K562 (cell line): ENCODE measurements at regions not wholly inside any gene's neighbourhood (a gene's known extent, or its start where the extent isn't known, plus 50 kb on each side); places are given as distances from the start of the nearest gene placed in this dataset.

Experiments
- ATAC-seq: fragments of 200-7000 bp; cut with Tn5 transposase; 3 replicates; pipeline ENCODE4 v1.9.1; 2020; ENCODE audit warnings: moderate library complexity
- BruUV-seq: library from RNA; stranded (reverse); fragments of 400-500 nt; replicated peaks from 2 replicates; lab custom pipeline; 2021; lab: Mats Ljungman, UMichigan
- CTCF ChIA-PET: fragments of 300-600 bp; formaldehyde crosslinking; extraction: SDS; loops from one replicate; lab custom pipeline; 2021; ENCODE audit warnings: low intra/inter-chr PET ratio; lab: Yijun Ruan, JAX
- POLR2A ChIA-PET: fragments of 300-600, 350-650 bp; sonication (Branson Sonifier 250); formaldehyde crosslinking; extraction: SDS; loops from one replicate; lab custom pipeline; 2021; ENCODE audit warnings: antibody characterized with exemption, inconsistent platforms; lab: Yijun Ruan, JAX
- DNase-seq, 4 experiments: peaks; one replicate each; pipeline versions ENCODE4 v3.0.0 to v3.0.0-alpha.2; 2011 to 2018; ENCODE audit warnings: low spot score in 3 of 4, mixed read lengths in 3 of 4; ENCODE audit errors: extremely low read depth in 1 of 4
- FAIRE-seq: peaks from 2 replicates; lab custom pipeline; 2011; peaks lifted over from hg19 to GRCh38; lab: Jason Lieb, UNC
- H2AFZ ChIP-seq: 2 replicates; pipeline ENCODE4 v1.6.0; 2011; ENCODE audit warnings: low read depth, low read length, control low read depth, inconsistent platforms
- H3K27ac ChIP-seq: fragments of 200-600 bp; 3 replicates; pipeline ENCODE4 v1.8.0; 2011; ENCODE audit warnings: low read depth, mild to moderate bottlenecking, control low read depth, inconsistent platforms, low read length, moderate library complexity, mixed read lengths; ENCODE audit errors: extremely low read depth
- H3K27me3 ChIP-seq, 2 experiments: fragments of 300-600 bp in 1 of 2; 2 replicates in 1 of 2; 3 replicates in 1 of 2; pipeline versions ENCODE4 v1.6.0 to v1.8.0; 2011; ENCODE audit warnings: inconsistent platforms in 2 of 2, low read length in 2 of 2, mild to moderate bottlenecking in 1 of 2, mixed read lengths in 1 of 2, moderate library complexity in 1 of 2; ENCODE audit not compliant: control insufficient read depth in 2 of 2, insufficient read depth in 2 of 2
- H3K36me3 ChIP-seq: fragments of 300-600 bp; 3 replicates; pipeline ENCODE4 v1.8.0; 2011; ENCODE audit warnings: mild to moderate bottlenecking, low read length, inconsistent platforms; ENCODE audit not compliant: control insufficient read depth, insufficient read depth
- H3K4me1 ChIP-seq, 2 experiments: fragments of 200-600 bp in 1 of 2; replicated peaks in 1 of 2; 2 replicates in 1 of 2; 3 replicates in 1 of 2; pipeline versions ENCODE4 v1.5.1 to v1.8.0; 2011; ENCODE audit warnings: inconsistent platforms in 2 of 2, low read length in 2 of 2, mild to moderate bottlenecking in 1 of 2, mixed read lengths in 1 of 2, moderate library complexity in 1 of 2; ENCODE audit not compliant: control insufficient read depth in 2 of 2, insufficient read depth in 2 of 2
- H3K4me2 ChIP-seq: 2 replicates; pipeline ENCODE4 v1.6.1; 2011; ENCODE audit warnings: low read length, control low read depth, inconsistent platforms, mixed read lengths; ENCODE audit not compliant: insufficient read depth
- H3K4me3 ChIP-seq: fragments of 200-600 bp; sonication (generic), shearing (Covaris generic); 2 replicates; pipeline ENCODE4 v1.5.1; 2016; ENCODE audit warnings: control low read depth, inconsistent platforms
- H3K79me2 ChIP-seq: fragments of 200-600 bp; 3 replicates; pipeline ENCODE4 v1.8.0; 2011; ENCODE audit warnings: low read length, inconsistent platforms; ENCODE audit not compliant: control insufficient read depth, insufficient read depth
- H3K9ac ChIP-seq, 2 experiments: 2 replicates each; pipeline versions ENCODE4 v1.6.0 to v1.6.1; 2011; ENCODE audit warnings: low read depth in 2 of 2, low read length in 2 of 2, control low read depth in 1 of 2, inconsistent platforms in 1 of 2, mild to moderate bottlenecking in 1 of 2, mixed read lengths in 1 of 2; ENCODE audit not compliant: insufficient read depth in 1 of 2
- H3K9me1 ChIP-seq: one replicate; pipeline ENCODE4 v1.6.0; 2011; ENCODE audit warnings: inconsistent platforms, mild to moderate bottlenecking, low read length, moderate library complexity; ENCODE audit not compliant: control insufficient read depth, insufficient read depth
- H3K9me3 ChIP-seq: replicated peaks from 2 replicates; pipeline ENCODE4 v1.5.1; 2011; ENCODE audit warnings: low read depth, low read length, inconsistent platforms; ENCODE audit not compliant: control insufficient read depth, insufficient read depth
- H4K20me1 ChIP-seq: replicated peaks from 2 replicates; pipeline ENCODE4 v1.6.1; 2011; ENCODE audit warnings: low read length, inconsistent platforms, mixed read lengths; ENCODE audit not compliant: control insufficient read depth, insufficient read depth
- SMAD2 ChIP-seq: fragments of 150-350 bp; IDR thresholded peaks from 2 replicates; pipeline ENCODE4 v1.6.1; 2014; ENCODE audit warnings: low read depth, mild to moderate bottlenecking, low read length
- TFAP4 ChIP-seq: sonication (generic); formaldehyde crosslinking; IDR thresholded peaks from 2 replicates; pipeline ENCODE4 v1.8.0; 2022; ENCODE audit warnings: missing genetic modification reagents, mild to moderate bottlenecking, moderate library complexity, borderline replicate concordance
- TSHZ1 ChIP-seq: fragments of 250-450 bp; sonication (Bioruptor Pico); IDR thresholded peaks from 2 replicates; pipeline ENCODE4 v1.4.0; 2020; ENCODE audit warnings: mild to moderate bottlenecking, moderate library complexity
- ZBTB5 ChIP-seq: fragments of 450-650 bp; IDR thresholded peaks from 2 replicates; pipeline ENCODE4 v1.6.1; 2017; ENCODE audit warnings: antibody characterized with exemption
- ZNF695 ChIP-seq: fragments of 450-650 bp; formaldehyde crosslinking; IDR thresholded peaks from 2 replicates; pipeline ENCODE4 v1.4.0; 2020; ENCODE audit warnings: mild to moderate bottlenecking, moderate library complexity
- WGBS: fragments of 100-300 bp; shearing (Covaris generic); methylation state at CpG from one replicate; pipeline ENCODE4 v1.1.6; 2016; ENCODE audit warnings: low coverage, mixed read lengths; ENCODE audit not compliant: insufficient coverage; ENCODE audit errors: missing lambda C conversion rate; 5-methylcytosine and 5-hydroxymethylcytosine counted together
- in situ Hi-C: fragments of 300-500 bp; cut with MboI; formaldehyde crosslinking; loops from 4 replicates; pipeline ENCODE4 v1.15.0; 2018; ENCODE audit warnings: inconsistent platforms, mixed read lengths
- intact Hi-C: fragments of 100-400 bp; cut with micrococcal nuclease; formaldehyde crosslinking; loops from 2 replicates; pipeline ENCODE4 v1.14.2; 2022
- TF ChIP-seq, protein P1 (sequence below): fragments of 250-450 bp; sonication (Bioruptor Pico); IDR thresholded peaks from 2 replicates; pipeline ENCODE4 v1.6.1; 2021; ENCODE audit warnings: mild to moderate bottlenecking

GRCh38 chr3:72257203-72257602 is 472.3 kb upstream of the PROK2 start:
- H3K4me2 ChIP-seq = no peak overlapping the region
- BruUV-seq = no TSS peak
- no peaks in the 10 kb centered on the region for H4K20me1 ChIP-seq
- intact Hi-C loops = no loop called here
- no peaks in the 10 kb centered on the region for H3K79me2 ChIP-seq
- no peak for DNase-seq
- FAIRE-seq = no peak
- no peaks in the 10 kb centered on the region for H3K27me3 ChIP-seq
- H3K36me3 ChIP-seq = no peaks in the 10 kb centered on the region
- no peak overlapping the region for H3K4me3 ChIP-seq
- in situ Hi-C loops = no loop called here
- no peaks in the 10 kb centered on the region for H3K9me3 ChIP-seq
- H3K27ac ChIP-seq = no peak overlapping the region
- peaks cover 3 to 8% of the 10 kb centered on the region in 2 experiments; a peak in 4 of 5 replicates for H3K4me1 ChIP-seq
- H2AFZ ChIP-seq = no peak overlapping the region
- CTCF ChIA-PET = no interaction called here
- 43% methylated on average over 4 of the region's 4 CpGs for WGBS
- no peak for TF ChIP-seq TSHZ1 (CRISPR knock-in tag)
- TF ChIP-seq ZBTB5 = no peak
- no peak for TF ChIP-seq ZNF695 (CRISPR knock-in tag)
- no peak for TF ChIP-seq SMAD2
- TF ChIP-seq, protein P1, sequence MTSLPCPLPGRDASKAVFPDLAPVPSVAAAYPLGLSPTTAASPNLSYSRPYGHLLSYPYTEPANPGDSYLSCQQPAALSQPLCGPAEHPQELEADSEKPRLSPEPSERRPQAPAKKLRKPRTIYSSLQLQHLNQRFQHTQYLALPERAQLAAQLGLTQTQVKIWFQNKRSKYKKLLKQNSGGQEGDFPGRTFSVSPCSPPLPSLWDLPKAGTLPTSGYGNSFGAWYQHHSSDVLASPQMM (CRISPR knock-in tag) = no peak
- TF ChIP-seq TFAP4 = no peak
- no peak overlapping the region for H3K9ac ChIP-seq
- ATAC-seq = no peak
- POLR2A ChIA-PET = interaction anchor here (1.0 to 1.2 kb wide), 2 partner anchors 12 to 20 kb away, joined by 3 to 4 read pairs; no protein-coding TSS in a partner anchor
- no peaks in the 10 kb centered on the region for H3K9me1 ChIP-seq
